H9 (cell line): ENCODE measurements at regions not wholly inside any gene's neighbourhood (a gene's known extent, or its start where the extent isn't known, plus 50 kb on each side); places are given as distances from the start of the nearest gene placed in this dataset.

ENCODE experiments used
- DNase-seq: peaks from one replicate; pipeline ENCODE4 v3.0.0-alpha.2; 2017
- H2AFZ ChIP-seq: one replicate; pipeline ENCODE4 v1.6.1; 2013; ENCODE audit warnings: mild to moderate bottlenecking, low read length, control low read depth, moderate library complexity
- H2AK5ac ChIP-seq: 2 replicates; pipeline ENCODE4 v1.6.1; 2013; ENCODE audit warnings: low read length, control low read depth, mixed read lengths; ENCODE audit not compliant: insufficient read length
- H2BK120ac ChIP-seq: one replicate; pipeline ENCODE4 v1.6.1; 2013; ENCODE audit warnings: low read depth, mild to moderate bottlenecking, low read length, control low read depth, inconsistent platforms; ENCODE audit not compliant: poor library complexity, severe bottlenecking
- H2BK12ac ChIP-seq: 2 replicates; pipeline ENCODE4 v1.6.1; 2013; ENCODE audit warnings: low read length, control low read depth, mixed read lengths, low read depth; ENCODE audit not compliant: insufficient read length
- H2BK15ac ChIP-seq: 2 replicates; pipeline ENCODE4 v1.6.1; 2013; ENCODE audit warnings: low read depth, low read length, control low read depth
- H2BK20ac ChIP-seq: one replicate; pipeline ENCODE4 v1.6.1; 2013; ENCODE audit warnings: low read depth, mild to moderate bottlenecking, low read length, control low read depth, inconsistent platforms; ENCODE audit not compliant: poor library complexity, severe bottlenecking
- H2BK5ac ChIP-seq: 2 replicates; pipeline ENCODE4 v1.6.1; 2013; ENCODE audit warnings: low read length, control low read depth, mixed read lengths; ENCODE audit not compliant: insufficient read length
- H3K14ac ChIP-seq: 2 replicates; pipeline ENCODE4 v1.6.1; 2013; ENCODE audit warnings: low read length, control low read depth; ENCODE audit not compliant: insufficient read depth
- H3K18ac ChIP-seq: 2 replicates; pipeline ENCODE4 v1.6.1; 2013; ENCODE audit warnings: low read depth, mild to moderate bottlenecking, mixed read lengths, low read length, control low read depth; ENCODE audit not compliant: insufficient read length
- H3K23ac ChIP-seq: 2 replicates; pipeline ENCODE4 v1.6.1; 2013; ENCODE audit warnings: low read length, control low read depth, mixed read lengths, low read depth; ENCODE audit not compliant: insufficient read length
- H3K23me2 ChIP-seq: 2 replicates; pipeline ENCODE4 v1.6.1; 2013; ENCODE audit warnings: low read depth, mild to moderate bottlenecking, mixed read lengths, low read length, control low read depth; ENCODE audit not compliant: insufficient read length, poor library complexity, severe bottlenecking
- H3K27ac ChIP-seq: 2 replicates; pipeline ENCODE4 v1.5.1; 2013; ENCODE audit warnings: low read length, control low read depth, mixed read lengths, low read depth; ENCODE audit not compliant: insufficient read length
- H3K27me3 ChIP-seq: 2 replicates; pipeline ENCODE4 v1.6.1; 2013; ENCODE audit warnings: low read length, control low read depth, inconsistent platforms; ENCODE audit not compliant: insufficient read depth
- H3K4ac ChIP-seq: 2 replicates; pipeline ENCODE4 v1.6.1; 2013; ENCODE audit warnings: low read depth, mild to moderate bottlenecking, control low read depth, inconsistent platforms, low read length, moderate library complexity
- H3K4me1 ChIP-seq: 2 replicates; pipeline ENCODE4 v1.6.1; 2013; ENCODE audit warnings: low read length, control low read depth, inconsistent platforms; ENCODE audit not compliant: insufficient read depth
- H3K4me2 ChIP-seq: 2 replicates; pipeline ENCODE4 v1.6.1; 2013; ENCODE audit warnings: low read length, control low read depth, mixed read lengths; ENCODE audit not compliant: insufficient read length, insufficient read depth
- H3K56ac ChIP-seq: 2 replicates; pipeline ENCODE4 v1.6.1; 2013; ENCODE audit warnings: low read depth, mild to moderate bottlenecking, mixed read lengths, low read length, control low read depth; ENCODE audit not compliant: insufficient read length
- H3K79me1 ChIP-seq: 2 replicates; pipeline ENCODE4 v1.6.1; 2013; ENCODE audit warnings: low read depth, mild to moderate bottlenecking, moderate library complexity, low read length, control low read depth, inconsistent platforms; ENCODE audit not compliant: insufficient read depth, poor library complexity, severe bottlenecking
- H3K79me2 ChIP-seq: 2 replicates; pipeline ENCODE4 v1.6.1; 2013; ENCODE audit warnings: low read length, control low read depth, inconsistent platforms; ENCODE audit not compliant: insufficient read depth
- H3K9ac ChIP-seq: 2 replicates; pipeline ENCODE4 v1.6.1; 2013; ENCODE audit warnings: low read length, control low read depth, mixed read lengths; ENCODE audit not compliant: insufficient read length; ENCODE audit errors: extremely low read depth
- H3K9me3 ChIP-seq: one replicate; pipeline ENCODE4 v1.6.1; 2013; ENCODE audit warnings: low read depth, low read length, inconsistent platforms; ENCODE audit not compliant: control insufficient read depth
- H3T11ph ChIP-seq: one replicate; pipeline ENCODE4 v1.6.1; 2013; ENCODE audit warnings: mild to moderate bottlenecking, low read length, control low read depth, inconsistent platforms
- H4K20me1 ChIP-seq: one replicate; pipeline ENCODE4 v1.6.1; 2013; ENCODE audit not compliant: control insufficient read depth, insufficient read length, insufficient read depth
- H4K5ac ChIP-seq: 2 replicates; pipeline ENCODE4 v1.6.1; 2013; ENCODE audit warnings: low read depth, mild to moderate bottlenecking, mixed read lengths, low read length, control low read depth; ENCODE audit not compliant: insufficient read length
- H4K8ac ChIP-seq: replicated peaks from 2 replicates; pipeline ENCODE4 v1.6.1; 2013; ENCODE audit warnings: low read length, control low read depth, mixed read lengths, low read depth; ENCODE audit not compliant: insufficient read length
- H4K91ac ChIP-seq: 2 replicates; pipeline ENCODE4 v1.6.1; 2013; ENCODE audit warnings: low read depth, mild to moderate bottlenecking, moderate library complexity, mixed read lengths, low read length, control low read depth; ENCODE audit not compliant: insufficient read length
- H3K27ac Mint-ChIP-seq, 3 experiments: 2 replicates in 2 of 3; 3 replicates in 1 of 3; pipeline ENCODE4 v1.8.0; 2020 to 2021; ENCODE audit warnings: mixed read lengths in 3 of 3, mild to moderate bottlenecking in 1 of 3, moderate library complexity in 1 of 3
- H3K27me3 Mint-ChIP-seq: 2 replicates; pipeline ENCODE4 v1.8.0; 2021; ENCODE audit warnings: low read depth, mild to moderate bottlenecking, moderate library complexity, mixed read lengths
- H3K36me3 Mint-ChIP-seq, 3 experiments: 2 replicates in 2 of 3; 3 replicates in 1 of 3; pipeline ENCODE4 v1.8.0; 2020 to 2021; ENCODE audit warnings: low read depth in 3 of 3, mixed read lengths in 3 of 3; ENCODE audit not compliant: insufficient read depth in 1 of 3
- H3K4me1 Mint-ChIP-seq, 2 experiments: 2 replicates each; pipeline ENCODE4 v1.8.0; 2020; ENCODE audit warnings: mixed read lengths in 2 of 2
- H3K4me3 Mint-ChIP-seq, 2 experiments: 2 replicates in 1 of 2; 3 replicates in 1 of 2; pipeline ENCODE4 v1.8.0; 2020 to 2021; ENCODE audit warnings: mild to moderate bottlenecking in 2 of 2, mixed read lengths in 2 of 2, moderate library complexity in 1 of 2
- H3K9me3 Mint-ChIP-seq, 2 experiments: 2 replicates in 1 of 2; 3 replicates in 1 of 2; pipeline ENCODE4 v1.8.0; 2020; ENCODE audit warnings: mild to moderate bottlenecking in 2 of 2, mixed read lengths in 2 of 2, moderate library complexity in 1 of 2
- WGBS: extraction: QIAGEN DNeasy Blood & Tissue Kit; methylation state at CpG from one replicate; pipeline ENCODE4 v1.1.7; 2013; ENCODE audit warnings: missing lambda C conversion rate, low lambda C conversion rate, mixed read lengths; ENCODE audit not compliant: insufficient read length; ENCODE audit errors: extremely low coverage; 5-methylcytosine and 5-hydroxymethylcytosine counted together
- TF ChIP-seq, protein P1 (sequence below): fragments of 200-600 bp; sonication (generic); conservative IDR thresholded peaks from 3 replicates; pipeline ENCODE4 v1.8.0; 2021; ENCODE audit warnings: antibody characterized with exemption, mild to moderate bottlenecking

DNA sequence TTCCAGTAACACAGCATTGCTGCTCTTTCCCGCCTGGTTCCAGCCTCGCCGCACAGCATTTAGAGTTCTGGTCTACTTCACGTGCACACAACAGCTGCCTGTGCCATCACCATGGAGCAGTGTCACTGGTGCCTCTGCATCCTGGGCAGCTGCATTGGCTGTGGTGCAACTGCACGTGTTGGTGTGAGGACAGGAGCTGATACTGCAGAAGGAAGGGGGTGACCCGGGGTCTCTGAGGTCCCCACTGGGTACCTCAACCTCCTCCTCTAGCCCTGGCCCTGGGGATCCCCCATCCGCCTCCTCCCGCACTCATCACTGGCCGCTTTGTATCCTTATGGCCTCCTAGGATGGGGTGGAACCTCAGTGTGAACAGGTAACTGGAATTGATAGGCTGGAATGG is 112.5 kb downstream of the SOX1 start:
- Mint-ChIP-seq H3K27me3 (peaks cover 36% of the 10 kb centered on the region), H3K9me3 (peaks cover under 1 to 2% of the 10 kb centered on the region in 2 experiments; a peak in 3 of 5 replicates)

More for the DNA sequence above, 112.5 kb downstream of the SOX1 start:
- no peaks in the 10 kb centered on the region for H3K79me2 ChIP-seq
- H3K27ac ChIP-seq, result no peak overlapping the region
- H4K5ac ChIP-seq, result no peak overlapping the region
- H2BK120ac ChIP-seq, result no peak overlapping the region
- no peak overlapping the region for H3K23ac ChIP-seq
- H3K14ac ChIP-seq, result peak overlapping the region; percentile 6; the same call in 1 of the 2 replicates
- H3K9ac ChIP-seq, result no peak overlapping the region
- no peak overlapping the region for H3K56ac ChIP-seq
- H2BK5ac ChIP-seq, result no peak overlapping the region
- no CpG with 5 or more reads among the region's 9 CpGs for WGBS
- H3K79me1 ChIP-seq, result no peaks in the 10 kb centered on the region
- H3K4me1 ChIP-seq, result no peaks in the 10 kb centered on the region
- H3K27ac Mint-ChIP-seq, result no peak overlapping the region
- H2BK15ac ChIP-seq, result no peak overlapping the region
- H3K27me3 ChIP-seq, result no peaks in the 10 kb centered on the region; the same call in 1 of the 2 replicates
- no peak for DNase-seq
- no peaks in the 10 kb centered on the region for H3K23me2 ChIP-seq
- no peak overlapping the region for H2AK5ac ChIP-seq
- no peak overlapping the region for H3K4me2 ChIP-seq
- peaks cover 0 to under 1% (median 0%) of the 10 kb centered on the region in 3 experiments; a peak in 2 of 7 replicates for H3K36me3 Mint-ChIP-seq
- H3T11ph ChIP-seq, result no peak overlapping the region
- no peak overlapping the region for H4K8ac ChIP-seq
- TF ChIP-seq, protein P1, sequence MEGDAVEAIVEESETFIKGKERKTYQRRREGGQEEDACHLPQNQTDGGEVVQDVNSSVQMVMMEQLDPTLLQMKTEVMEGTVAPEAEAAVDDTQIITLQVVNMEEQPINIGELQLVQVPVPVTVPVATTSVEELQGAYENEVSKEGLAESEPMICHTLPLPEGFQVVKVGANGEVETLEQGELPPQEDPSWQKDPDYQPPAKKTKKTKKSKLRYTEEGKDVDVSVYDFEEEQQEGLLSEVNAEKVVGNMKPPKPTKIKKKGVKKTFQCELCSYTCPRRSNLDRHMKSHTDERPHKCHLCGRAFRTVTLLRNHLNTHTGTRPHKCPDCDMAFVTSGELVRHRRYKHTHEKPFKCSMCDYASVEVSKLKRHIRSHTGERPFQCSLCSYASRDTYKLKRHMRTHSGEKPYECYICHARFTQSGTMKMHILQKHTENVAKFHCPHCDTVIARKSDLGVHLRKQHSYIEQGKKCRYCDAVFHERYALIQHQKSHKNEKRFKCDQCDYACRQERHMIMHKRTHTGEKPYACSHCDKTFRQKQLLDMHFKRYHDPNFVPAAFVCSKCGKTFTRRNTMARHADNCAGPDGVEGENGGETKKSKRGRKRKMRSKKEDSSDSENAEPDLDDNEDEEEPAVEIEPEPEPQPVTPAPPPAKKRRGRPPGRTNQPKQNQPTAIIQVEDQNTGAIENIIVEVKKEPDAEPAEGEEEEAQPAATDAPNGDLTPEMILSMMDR, result no peak
- no peak overlapping the region for H3K4ac ChIP-seq
- H3K9me3 ChIP-seq, result no peaks in the 10 kb centered on the region
- no peak overlapping the region for H3K18ac ChIP-seq
- H3K4me1 Mint-ChIP-seq, result peaks cover 3 to 6% of the 10 kb centered on the region in 2 experiments; a peak in 2 of 4 replicates
- no peak overlapping the region for H2BK20ac ChIP-seq
- no peak overlapping the region for H2AFZ ChIP-seq
- no peak overlapping the region for H2BK12ac ChIP-seq
- H4K91ac ChIP-seq, result no peak overlapping the region
- H4K20me1 ChIP-seq, result no peaks in the 10 kb centered on the region
- H3K4me3 Mint-ChIP-seq, result no peak overlapping the region
